K562 (cell line): ENCODE measurements at regions not wholly inside any gene's neighbourhood (a gene's known extent, or its start where the extent isn't known, plus 50 kb on each side); places are given as distances from the start of the nearest gene placed in this dataset.

ENCODE experiments used
- BCL6 ChIP-seq: fragments of 250-450 bp; sonication (Bioruptor Pico); IDR thresholded peaks from 2 replicates; pipeline ENCODE4 v1.4.0; 2020
- BDP1 ChIP-seq: IDR thresholded peaks from 3 replicates; pipeline ENCODE4 v1.6.1; 2011; ENCODE audit not compliant: insufficient read length, insufficient read depth
- BRD4 ChIP-seq: fragments of 200-600 bp; sonication (generic); IDR thresholded peaks from 2 replicates; pipeline ENCODE4 v1.6.1; 2017; ENCODE audit warnings: inconsistent platforms
- DPF2 ChIP-seq: fragments of 450-650 bp; IDR thresholded peaks from 2 replicates; pipeline ENCODE4 v1.6.1; 2016
- EP300 ChIP-seq: IDR thresholded peaks from 2 replicates; pipeline ENCODE4 v1.6.1; 2012; ENCODE audit warnings: low read length, improper control_type of control experiment
- EP400 ChIP-seq: fragments of 450-650 bp; IDR thresholded peaks from 2 replicates; pipeline ENCODE4 v1.6.1; 2017; ENCODE audit warnings: antibody characterized with exemption, mild to moderate bottlenecking, moderate library complexity
- ETV1 ChIP-seq: fragments of 450-650 bp; conservative IDR thresholded peaks from 2 replicates; pipeline ENCODE4 v1.6.1; 2016; ENCODE audit warnings: missing genetic modification characterization, control low read depth, low read depth, missing compliant biosample characterization
- ETV5 ChIP-seq: sonication (generic); formaldehyde crosslinking; IDR thresholded peaks from 2 replicates; pipeline ENCODE4 v1.4.0; 2020; ENCODE audit warnings: low read depth, mild to moderate bottlenecking, missing genetic modification reagents
- FOXA1 ChIP-seq: fragments of 450-650 bp; IDR thresholded peaks from 2 replicates; pipeline ENCODE4 v1.6.1; 2016; ENCODE audit warnings: mild to moderate bottlenecking, borderline replicate concordance
- FOXK2 ChIP-seq, 2 experiments: fragments of 450-650 bp; IDR thresholded peaks in 1 of 2; conservative IDR thresholded peaks in 1 of 2; 2 replicates each; pipeline ENCODE4 v1.6.1; 2016; ENCODE audit warnings: low read depth in 2 of 2, mild to moderate bottlenecking in 1 of 2
- JUND ChIP-seq, 2 experiments: IDR thresholded peaks; 2 replicates in 1 of 2; 3 replicates in 1 of 2; pipeline ENCODE4 v1.6.1; 2011; ENCODE audit warnings: borderline replicate concordance in 2 of 2, low read depth in 2 of 2, low read length in 2 of 2, improper control_type of control experiment in 1 of 2, missing biosample characterization in 1 of 2, missing genetic modification characterization in 1 of 2, missing genetic modification reagents in 1 of 2
- KDM2B ChIP-seq: fragments of 250-450 bp; sonication (Bioruptor Pico); IDR thresholded peaks from 2 replicates; pipeline ENCODE4 v1.8.0; 2021; ENCODE audit warnings: mild to moderate bottlenecking, moderate library complexity
- LEF1 ChIP-seq: fragments of 450-650 bp; IDR thresholded peaks from 2 replicates; pipeline ENCODE4 v1.6.1; 2016; ENCODE audit warnings: mild to moderate bottlenecking
- MBD2 ChIP-seq: sonication (generic); IDR thresholded peaks from 2 replicates; pipeline ENCODE4 v1.6.1; 2016; ENCODE audit warnings: low read depth, borderline replicate concordance
- NR4A1 ChIP-seq, 2 experiments: fragments of 250-450 bp in 1 of 2; fragments of 450-650 bp in 1 of 2; sonication (Bioruptor Pico) in 1 of 2; IDR thresholded peaks; 2 replicates each; pipeline versions ENCODE4 v1.4.0 to v1.6.1; 2016 to 2020; ENCODE audit warnings: mild to moderate bottlenecking in 2 of 2, missing compliant biosample characterization in 1 of 2, missing genetic modification characterization in 1 of 2, moderate library complexity in 1 of 2
- PHF21A ChIP-seq: fragments of 450-650 bp; IDR thresholded peaks from 2 replicates; pipeline ENCODE4 v1.6.1; 2017; ENCODE audit warnings: low read depth, borderline replicate concordance
- SOX6 ChIP-seq: fragments of 450-650 bp; IDR thresholded peaks from 2 replicates; pipeline ENCODE4 v1.6.1; 2014; ENCODE audit warnings: mild to moderate bottlenecking
- TAF7 ChIP-seq: fragments of 450-650 bp; IDR thresholded peaks from 2 replicates; pipeline ENCODE4 v1.6.1; 2016; ENCODE audit warnings: missing genetic modification characterization, missing compliant biosample characterization
- TCF3 ChIP-seq: sonication (generic); formaldehyde crosslinking; IDR thresholded peaks from 2 replicates; pipeline ENCODE4 v1.4.0; 2020; ENCODE audit warnings: mild to moderate bottlenecking, missing genetic modification reagents
- TRIM28 ChIP-seq: fragments of 450-650 bp; IDR thresholded peaks from 2 replicates; pipeline ENCODE4 v1.6.1; 2017
- WHSC1 ChIP-seq: IDR thresholded peaks from one replicate; pipeline ENCODE4 v1.6.1; 2012; ENCODE audit warnings: low read length, control low read depth, inconsistent platforms
- ZFP1 ChIP-seq: fragments of 450-650 bp; formaldehyde crosslinking; IDR thresholded peaks from 2 replicates; pipeline ENCODE4 v1.4.0; 2020; ENCODE audit warnings: mild to moderate bottlenecking, mixed read lengths
- ZKSCAN3 ChIP-seq: fragments of 250-450 bp; sonication (Bioruptor Pico); IDR thresholded peaks from 2 replicates; pipeline ENCODE4 v1.4.0; 2020
- ZNF384 ChIP-seq: IDR thresholded peaks from 2 replicates; pipeline ENCODE4 v1.6.1; 2012; ENCODE audit warnings: low read depth, low read length, improper control_type of control experiment
- ZSCAN32 ChIP-seq: fragments of 450-650 bp; formaldehyde crosslinking; IDR thresholded peaks from 2 replicates; pipeline ENCODE4 v1.4.0; 2020; ENCODE audit warnings: mild to moderate bottlenecking, moderate library complexity
- TF ChIP-seq, protein P1 (sequence below): sonication (generic); formaldehyde crosslinking; IDR thresholded peaks from 2 replicates; pipeline ENCODE4 v1.8.1; 2022; ENCODE audit warnings: missing genetic modification reagents
- TF ChIP-seq, protein P2 (sequence below): fragments of 250-450 bp; sonication (Bioruptor Pico); IDR thresholded peaks from 2 replicates; pipeline ENCODE4 v1.5.0; 2021
- TF ChIP-seq, protein P3 (sequence below): fragments of 250-450 bp; sonication (Bioruptor Pico); IDR thresholded peaks from 2 replicates; pipeline ENCODE4 v1.8.0; 2021; ENCODE audit warnings: mild to moderate bottlenecking, moderate library complexity
- TF ChIP-seq, protein P4 (sequence below): fragments of 250-450 bp; sonication (Bioruptor Pico); IDR thresholded peaks from 2 replicates; pipeline ENCODE4 v1.8.0; 2021; ENCODE audit warnings: moderate library complexity, mild to moderate bottlenecking, inconsistent platforms

DNA sequence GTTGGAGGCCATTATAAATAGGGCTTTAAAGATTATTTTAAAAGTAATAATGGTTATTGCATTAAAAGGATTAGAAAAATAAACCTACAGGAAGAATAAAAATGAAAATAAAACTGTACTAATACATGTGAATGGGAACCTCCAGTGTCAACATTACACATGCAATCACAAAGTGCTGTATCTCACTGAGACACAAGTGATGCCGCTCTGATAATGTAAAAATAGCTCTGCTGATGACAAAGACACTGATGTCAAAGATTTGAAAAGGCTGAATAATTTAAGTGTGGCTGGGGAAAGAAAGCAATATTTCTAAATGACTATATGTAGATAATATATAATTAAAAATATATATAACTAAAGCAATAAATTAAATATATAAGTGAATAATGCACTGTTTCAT lies 129.1 kb upstream of the RAP2B start (continued):
- TF ChIP-seq, protein P1, sequence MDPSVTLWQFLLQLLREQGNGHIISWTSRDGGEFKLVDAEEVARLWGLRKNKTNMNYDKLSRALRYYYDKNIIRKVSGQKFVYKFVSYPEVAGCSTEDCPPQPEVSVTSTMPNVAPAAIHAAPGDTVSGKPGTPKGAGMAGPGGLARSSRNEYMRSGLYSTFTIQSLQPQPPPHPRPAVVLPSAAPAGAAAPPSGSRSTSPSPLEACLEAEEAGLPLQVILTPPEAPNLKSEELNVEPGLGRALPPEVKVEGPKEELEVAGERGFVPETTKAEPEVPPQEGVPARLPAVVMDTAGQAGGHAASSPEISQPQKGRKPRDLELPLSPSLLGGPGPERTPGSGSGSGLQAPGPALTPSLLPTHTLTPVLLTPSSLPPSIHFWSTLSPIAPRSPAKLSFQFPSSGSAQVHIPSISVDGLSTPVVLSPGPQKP (CRISPR knock-in tag): no peak
- no peak for TF ChIP-seq EP400
- no peak for TF ChIP-seq TAF7 (tag)
- peak; percentile 78 for TF ChIP-seq SOX6
- TF ChIP-seq JUND (IDR thresholded peaks at IDR 0.05; ENCODE audit: borderline replicate concordance, low read depth, low read length): peak; percentile 78; the same call in 1 of the 2 replicates
- TF ChIP-seq JUND (tag; IDR thresholded peaks at IDR 0.05; ENCODE audit: borderline replicate concordance, low read depth, low read length): peak; percentile 48; the same call in 1 of the 3 replicates
- TF ChIP-seq TRIM28: no peak
- TF ChIP-seq BRD4: no peak
- TF ChIP-seq, protein P2, sequence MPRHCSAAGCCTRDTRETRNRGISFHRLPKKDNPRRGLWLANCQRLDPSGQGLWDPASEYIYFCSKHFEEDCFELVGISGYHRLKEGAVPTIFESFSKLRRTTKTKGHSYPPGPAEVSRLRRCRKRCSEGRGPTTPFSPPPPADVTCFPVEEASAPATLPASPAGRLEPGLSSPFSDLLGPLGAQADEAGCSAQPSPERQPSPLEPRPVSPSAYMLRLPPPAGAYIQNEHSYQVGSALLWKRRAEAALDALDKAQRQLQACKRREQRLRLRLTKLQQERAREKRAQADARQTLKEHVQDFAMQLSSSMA (CRISPR knock-in tag): no peak
- no peak for TF ChIP-seq ETV1 (tag)
- TF ChIP-seq EP300: peak; percentile 71; the same call in 1 of the 2 replicates
- TF ChIP-seq DPF2: peak; percentile 81
- no peak for TF ChIP-seq NR4A1 (CRISPR knock-in tag; IDR thresholded peaks at IDR 0.05)
- no peak for TF ChIP-seq NR4A1 (tag; IDR thresholded peaks at IDR 0.05)
- TF ChIP-seq ETV5 (CRISPR knock-in tag): no peak
- no peak for TF ChIP-seq FOXA1
- peak; percentile 57 for TF ChIP-seq TCF3 (CRISPR knock-in tag)
- no peak for TF ChIP-seq ZSCAN32 (CRISPR knock-in tag)
- no peak for TF ChIP-seq LEF1
- TF ChIP-seq MBD2: no peak
- TF ChIP-seq ZNF384: no peak
- TF ChIP-seq BCL6: no peak
- no peak for TF ChIP-seq WHSC1
- TF ChIP-seq, protein P3, sequence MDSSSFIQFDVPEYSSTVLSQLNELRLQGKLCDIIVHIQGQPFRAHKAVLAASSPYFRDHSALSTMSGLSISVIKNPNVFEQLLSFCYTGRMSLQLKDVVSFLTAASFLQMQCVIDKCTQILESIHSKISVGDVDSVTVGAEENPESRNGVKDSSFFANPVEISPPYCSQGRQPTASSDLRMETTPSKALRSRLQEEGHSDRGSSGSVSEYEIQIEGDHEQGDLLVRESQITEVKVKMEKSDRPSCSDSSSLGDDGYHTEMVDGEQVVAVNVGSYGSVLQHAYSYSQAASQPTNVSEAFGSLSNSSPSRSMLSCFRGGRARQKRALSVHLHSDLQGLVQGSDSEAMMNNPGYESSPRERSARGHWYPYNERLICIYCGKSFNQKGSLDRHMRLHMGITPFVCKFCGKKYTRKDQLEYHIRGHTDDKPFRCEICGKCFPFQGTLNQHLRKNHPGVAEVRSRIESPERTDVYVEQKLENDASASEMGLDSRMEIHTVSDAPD (CRISPR knock-in tag): no peak
- TF ChIP-seq FOXK2 (conservative IDR thresholded peaks at IDR 0.05 in 1 of 2, IDR thresholded peaks at IDR 0.05 in 1 of 2; ENCODE audit: low read depth in 2 of 2): no peak
- no peak for TF ChIP-seq KDM2B (CRISPR knock-in tag)
- no peak for TF ChIP-seq ZKSCAN3 (CRISPR knock-in tag)
- TF ChIP-seq PHF21A: no peak
- no peak for TF ChIP-seq ZFP1 (CRISPR knock-in tag)
- TF ChIP-seq, protein P4, sequence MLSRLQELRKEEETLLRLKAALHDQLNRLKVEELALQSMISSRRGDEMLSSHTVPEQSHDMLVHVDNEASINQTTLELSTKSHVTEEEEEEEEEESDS (CRISPR knock-in tag): no peak
- no peak for TF ChIP-seq BDP1
